ENCODE measurements at regions not wholly inside any gene's neighbourhood (a gene's known extent, or its start where the extent isn't known, plus 50 kb on each side); places are given as distances from the start of the nearest gene placed in this dataset.

DNA sequence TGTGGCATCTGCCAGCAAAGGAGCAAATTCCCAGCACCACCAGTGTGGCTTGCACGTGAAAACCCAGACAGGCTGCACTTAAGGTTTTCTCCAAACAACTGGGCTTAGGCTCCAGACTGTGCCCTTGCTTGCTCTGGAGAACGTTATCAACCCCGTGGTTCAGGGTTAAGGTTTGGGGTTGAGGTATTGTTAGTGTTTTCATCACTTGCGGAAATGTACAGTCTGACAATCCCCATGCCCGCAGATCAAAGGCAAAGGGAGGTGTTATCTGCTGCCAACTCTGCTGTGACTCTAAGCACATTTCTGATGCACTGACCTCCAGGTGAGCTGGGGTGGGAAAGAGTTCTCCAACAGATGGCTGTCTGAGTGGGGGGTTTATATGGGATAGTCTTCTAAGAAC lies 253.5 kb upstream of the NT5C1B start:
- no peak overlapping the region for H3K27ac ChIP-seq
- H3K9ac ChIP-seq, result no peak overlapping the region
- H3K4me2 ChIP-seq (ENCODE audit: low read length), result no peak overlapping the region
- H3K4me1 ChIP-seq, result no peaks in the 10 kb centered on the region
- H3K27me3 ChIP-seq (ENCODE audit: control insufficient read depth, insufficient read depth, low read length), result no peaks in the 10 kb centered on the region
- H2AFZ ChIP-seq, result no peak overlapping the region
- TF ChIP-seq, protein P1, sequence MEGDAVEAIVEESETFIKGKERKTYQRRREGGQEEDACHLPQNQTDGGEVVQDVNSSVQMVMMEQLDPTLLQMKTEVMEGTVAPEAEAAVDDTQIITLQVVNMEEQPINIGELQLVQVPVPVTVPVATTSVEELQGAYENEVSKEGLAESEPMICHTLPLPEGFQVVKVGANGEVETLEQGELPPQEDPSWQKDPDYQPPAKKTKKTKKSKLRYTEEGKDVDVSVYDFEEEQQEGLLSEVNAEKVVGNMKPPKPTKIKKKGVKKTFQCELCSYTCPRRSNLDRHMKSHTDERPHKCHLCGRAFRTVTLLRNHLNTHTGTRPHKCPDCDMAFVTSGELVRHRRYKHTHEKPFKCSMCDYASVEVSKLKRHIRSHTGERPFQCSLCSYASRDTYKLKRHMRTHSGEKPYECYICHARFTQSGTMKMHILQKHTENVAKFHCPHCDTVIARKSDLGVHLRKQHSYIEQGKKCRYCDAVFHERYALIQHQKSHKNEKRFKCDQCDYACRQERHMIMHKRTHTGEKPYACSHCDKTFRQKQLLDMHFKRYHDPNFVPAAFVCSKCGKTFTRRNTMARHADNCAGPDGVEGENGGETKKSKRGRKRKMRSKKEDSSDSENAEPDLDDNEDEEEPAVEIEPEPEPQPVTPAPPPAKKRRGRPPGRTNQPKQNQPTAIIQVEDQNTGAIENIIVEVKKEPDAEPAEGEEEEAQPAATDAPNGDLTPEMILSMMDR (IDR thresholded peaks at IDR 0.05), result no peak
- H3K79me2 ChIP-seq, result no peaks in the 10 kb centered on the region
- no peaks in the 10 kb centered on the region for H3K9me3 ChIP-seq (ENCODE audit: control insufficient read depth, low read length)
- H3K4me3 ChIP-seq (ENCODE audit: low read depth, low read length), result no peak overlapping the region
- no peaks in the 10 kb centered on the region for H3K36me3 ChIP-seq (ENCODE audit: control insufficient read depth, insufficient read depth, low read length)

DNA sequence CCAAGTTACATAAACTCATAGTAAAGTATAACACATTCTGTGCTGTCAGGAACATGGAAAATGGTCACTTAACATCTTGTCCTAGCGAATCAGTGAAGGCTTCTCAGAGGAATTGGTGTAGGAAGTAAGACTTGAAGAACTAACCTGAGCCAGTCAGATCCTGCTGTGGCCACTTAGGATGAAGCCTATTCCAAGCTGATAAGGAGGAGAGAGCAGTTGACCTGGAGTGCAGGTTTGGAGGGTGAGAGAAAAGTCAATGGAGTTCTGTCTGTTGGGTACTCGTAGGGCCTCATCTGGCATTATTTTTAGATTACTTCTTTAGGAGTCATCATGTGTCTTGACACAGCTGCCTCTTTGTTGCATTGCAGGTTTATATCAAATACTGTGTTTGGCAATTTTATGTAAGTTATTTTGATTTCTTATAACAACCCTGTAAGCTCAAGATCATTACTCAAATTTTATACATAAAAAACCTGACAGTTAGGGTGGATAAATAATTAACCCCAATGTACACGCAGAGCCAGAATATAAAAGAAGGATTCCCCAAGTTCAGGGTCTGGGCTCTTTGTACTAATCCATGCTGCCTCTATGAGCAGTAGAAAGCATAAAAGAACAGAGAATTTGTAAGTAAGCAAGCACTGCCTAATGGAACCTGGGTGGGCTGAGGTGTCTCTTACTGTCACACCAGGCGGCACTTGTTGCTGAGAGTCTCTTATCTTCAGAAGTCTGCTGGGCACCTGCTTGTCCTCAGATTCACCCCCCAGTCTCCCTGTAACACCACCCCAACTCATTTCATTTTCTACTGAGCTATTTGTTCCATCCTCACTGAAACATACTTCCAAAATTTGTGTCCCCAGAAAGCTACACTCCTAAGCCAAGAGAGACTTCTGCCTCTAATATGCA lies 252.1 kb upstream of the NT5C1B start:
- TF ChIP-seq, protein P1 (IDR thresholded peaks at IDR 0.05), result no peak

DNA sequence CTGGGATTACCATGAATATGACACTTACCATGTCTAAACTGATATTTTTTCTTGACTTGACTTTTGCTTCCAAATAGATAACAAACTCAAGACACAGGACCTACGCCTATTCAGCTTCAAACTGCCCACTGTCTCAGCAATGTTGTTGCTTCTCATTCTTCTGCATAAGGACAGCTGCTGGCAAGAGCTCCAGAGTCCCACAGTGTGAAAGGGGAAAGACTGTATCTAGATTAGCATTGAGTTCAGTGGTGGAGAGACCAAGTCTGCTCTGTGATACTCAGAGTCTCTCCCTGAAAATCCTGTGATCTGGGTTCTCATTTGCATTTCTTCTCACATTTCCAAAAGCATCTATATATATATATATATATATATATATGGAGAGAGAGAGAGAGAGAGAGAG lies 247.9 kb upstream of the NT5C1B start:
- H3K27me3 ChIP-seq (ENCODE audit: control insufficient read depth, insufficient read depth, low read length), result no peaks in the 10 kb centered on the region
- H3K36me3 ChIP-seq (ENCODE audit: control insufficient read depth, insufficient read depth, low read length), result no peaks in the 10 kb centered on the region
- no peaks in the 10 kb centered on the region for H3K9me3 ChIP-seq (ENCODE audit: control insufficient read depth, low read length)
- TF ChIP-seq, protein P1 (IDR thresholded peaks at IDR 0.05), result no peak
- no peak overlapping the region for H3K4me3 ChIP-seq (ENCODE audit: low read depth, low read length)
- no peaks in the 10 kb centered on the region for H3K79me2 ChIP-seq
- H3K4me2 ChIP-seq (ENCODE audit: low read length), result no peak overlapping the region
- H3K27ac ChIP-seq, result no peak overlapping the region
- H3K4me1 ChIP-seq, result peaks cover 3% of the 10 kb centered on the region
- H3K9ac ChIP-seq, result no peak overlapping the region
- H2AFZ ChIP-seq, result no peak overlapping the region

More for the DNA sequence above, 252.1 kb upstream of the NT5C1B start:
- no peak overlapping the region for H3K27ac ChIP-seq
- H3K36me3 ChIP-seq (ENCODE audit: control insufficient read depth, insufficient read depth, low read length), result no peaks in the 10 kb centered on the region
- no peak overlapping the region for H3K9ac ChIP-seq
- no peak overlapping the region for H3K4me2 ChIP-seq (ENCODE audit: low read length)
- H2AFZ ChIP-seq, result no peak overlapping the region
- peaks cover 3% of the 10 kb centered on the region for H3K4me1 ChIP-seq
- H3K4me3 ChIP-seq (ENCODE audit: low read depth, low read length), result no peak overlapping the region
- H3K9me3 ChIP-seq (ENCODE audit: control insufficient read depth, low read length), result no peaks in the 10 kb centered on the region
- no peaks in the 10 kb centered on the region for H3K27me3 ChIP-seq (ENCODE audit: control insufficient read depth, insufficient read depth, low read length)
- H3K79me2 ChIP-seq, result no peaks in the 10 kb centered on the region

DNA sequence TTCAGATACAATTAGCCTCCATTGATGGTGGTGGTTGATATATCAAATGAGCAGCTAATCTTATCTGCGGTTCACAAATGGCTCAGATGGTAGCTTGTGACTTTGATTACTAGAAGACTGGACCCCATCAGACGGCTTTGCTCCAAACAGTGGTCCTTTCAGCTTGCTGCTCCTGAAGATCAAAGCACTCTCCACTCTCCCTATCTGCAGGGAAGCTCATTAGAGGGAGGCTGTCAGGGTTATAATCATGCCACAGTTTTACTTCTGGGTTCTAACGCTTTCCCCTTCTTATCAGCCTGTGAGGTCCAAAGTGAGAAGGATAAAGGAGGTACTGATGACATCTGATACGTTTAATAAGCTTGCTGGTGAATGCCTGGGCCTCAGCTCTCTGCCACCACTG lies 247.1 kb upstream of the NT5C1B start:
- Histone ChIP-seq H3K79me2 (no peaks in the 10 kb centered on the region), H2AFZ (no peak overlapping the region), H3K4me2 (ENCODE audit: low read length) (no peak overlapping the region), H3K4me3 (ENCODE audit: low read depth, low read length) (no peak overlapping the region), H3K4me1 (peaks cover 7% of the 10 kb centered on the region), H3K27ac (no peak overlapping the region), H3K36me3 (ENCODE audit: control insufficient read depth, insufficient read depth, low read length) (no peaks in the 10 kb centered on the region), H3K9me3 (ENCODE audit: control insufficient read depth, low read length) (no peaks in the 10 kb centered on the region), H3K9ac (no peak overlapping the region), H3K27me3 (ENCODE audit: control insufficient read depth, insufficient read depth, low read length) (no peaks in the 10 kb centered on the region)
- TF ChIP-seq, protein P1 (IDR thresholded peaks at IDR 0.05), result no peak

DNA sequence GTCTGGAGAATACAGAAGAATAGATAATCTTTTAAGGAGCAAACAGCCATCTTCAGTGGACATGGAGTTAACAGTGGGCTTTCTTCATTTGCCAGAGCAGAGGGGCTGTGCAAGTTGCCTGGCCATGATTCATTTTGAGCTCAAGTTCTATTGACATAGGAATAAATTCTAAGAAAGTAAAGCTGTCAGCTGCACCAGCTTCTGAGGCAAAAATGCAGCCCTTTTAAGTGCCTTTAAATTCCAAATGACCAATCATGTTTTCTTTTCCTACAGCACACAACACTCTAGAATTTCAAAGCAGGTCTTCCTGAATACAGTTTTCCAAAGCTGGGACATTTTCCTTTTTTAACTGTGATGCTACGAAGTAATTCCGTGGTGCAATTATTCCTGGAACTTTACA lies 246.4 kb upstream of the NT5C1B start:
- TF ChIP-seq, protein P1 (IDR thresholded peaks at IDR 0.05), result no peak
- H2AFZ ChIP-seq, result no peak overlapping the region
- no peak overlapping the region for H3K27ac ChIP-seq
- H3K4me1 ChIP-seq, result peaks cover 13% of the 10 kb centered on the region
- H3K4me2 ChIP-seq (ENCODE audit: low read length), result no peak overlapping the region
- H3K79me2 ChIP-seq, result no peaks in the 10 kb centered on the region
- no peaks in the 10 kb centered on the region for H3K36me3 ChIP-seq (ENCODE audit: control insufficient read depth, insufficient read depth, low read length)
- no peaks in the 10 kb centered on the region for H3K9me3 ChIP-seq (ENCODE audit: control insufficient read depth, low read length)
- H3K4me3 ChIP-seq (ENCODE audit: low read depth, low read length), result no peak overlapping the region
- H3K27me3 ChIP-seq (ENCODE audit: control insufficient read depth, insufficient read depth, low read length), result no peaks in the 10 kb centered on the region
- H3K9ac ChIP-seq, result no peak overlapping the region

Data from parathyroid adenoma (tissue), 2 donors.